GM21723 (cell line): ENCODE measurements at regions not wholly inside any gene's neighbourhood (a gene's known extent, or its start where the extent isn't known, plus 50 kb on each side); places are given as distances from the start of the nearest gene placed in this dataset.

Source experiments
- ATAC-seq: cut with Tn5 transposase; IDR thresholded peaks from one replicate; pipeline ENCODE4 v1.9.1; 2021; ENCODE audit warnings: mild to moderate bottlenecking, moderate library complexity; ENCODE audit not compliant: unreplicated experiment

- ATAC-seq, result no peak
Measured at GRCh38 chrX:45358392-45358791, 157.7 kb upstream of the DIPK2B start.

GRCh38 chrX:45353456-45353855 lies 152.8 kb upstream of the DIPK2B start:
- no peak for ATAC-seq

- no peak for ATAC-seq
Measured at GRCh38 chrX:45352611-45353010, 151.9 kb upstream of the DIPK2B start.

- no peak for ATAC-seq
Measured at GRCh38 chrX:45351478-45351877, 150.8 kb upstream of the DIPK2B start.

DNA sequence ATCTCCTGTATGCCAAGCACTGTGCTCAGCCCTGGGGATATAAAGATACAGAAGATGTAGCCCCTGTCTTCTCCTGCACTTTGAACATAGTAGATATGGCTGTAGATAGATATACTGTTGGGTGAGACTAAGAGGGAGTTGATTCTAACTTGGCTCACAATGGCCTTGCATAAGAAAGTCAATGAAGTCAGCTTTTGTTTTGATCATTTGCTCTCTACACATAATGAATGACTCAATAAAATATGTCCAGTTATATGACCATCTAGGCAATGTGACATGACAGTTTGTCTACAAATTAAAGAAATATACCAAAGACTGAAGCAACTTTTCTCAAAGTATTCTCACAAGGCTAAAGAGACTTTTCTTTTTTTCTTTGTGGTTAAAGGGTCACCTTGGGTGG lies 147.6 kb upstream of the DIPK2B start:
- ATAC-seq, result no peak

DNA sequence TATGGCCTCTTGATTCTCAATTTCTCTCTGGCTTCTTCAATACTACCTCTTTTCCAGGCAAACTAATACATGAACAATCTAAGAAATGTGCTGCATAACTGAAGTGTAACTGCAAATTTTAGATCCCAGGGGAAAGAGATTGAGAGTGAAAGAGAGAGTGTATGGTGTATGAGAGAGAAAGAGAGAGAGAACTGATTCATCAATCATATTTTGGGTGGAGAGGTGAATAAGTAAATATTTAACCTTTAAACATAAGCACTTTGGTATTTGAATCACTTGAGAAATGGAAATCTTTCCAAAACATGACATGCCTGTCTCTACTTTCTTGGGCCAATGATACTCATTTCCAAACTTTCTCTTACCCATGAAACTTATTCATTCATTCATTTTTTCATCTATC lies 147.2 kb upstream of the DIPK2B start:
- ATAC-seq, result no peak

GRCh38 chrX:45344594-45344993 lies 143.9 kb upstream of the DIPK2B start:
- no peak for ATAC-seq

DNA sequence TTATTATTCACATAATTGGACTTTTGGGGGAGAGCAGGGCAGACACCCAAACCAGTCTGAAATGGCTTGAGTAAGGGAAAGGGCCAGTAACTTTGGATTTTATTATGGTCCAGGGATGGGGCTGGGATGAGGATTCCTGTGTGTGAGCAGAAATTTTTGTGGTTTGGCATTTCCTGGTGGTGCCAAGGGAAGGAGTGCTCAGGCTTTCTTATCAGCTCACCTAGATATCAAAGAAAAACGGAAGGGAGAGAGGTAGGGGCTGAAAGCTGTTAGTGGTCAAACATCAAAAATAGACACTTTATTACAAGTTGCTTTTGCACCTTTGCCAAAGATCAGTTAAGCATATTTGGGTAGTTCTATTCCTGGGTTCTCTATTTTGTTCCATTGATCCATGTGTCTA lies 128.5 kb upstream of the DIPK2B start:
- ATAC-seq, result no peak

GRCh38 chrX:45324941-45325340 lies 124.3 kb upstream of the DIPK2B start:
- ATAC-seq, result no peak

- ATAC-seq, result no peak
Measured at GRCh38 chrX:45323387-45323786, 122.7 kb upstream of the DIPK2B start.

- ATAC-seq, result no peak
Measured at GRCh38 chrX:45322820-45323219, 122.1 kb upstream of the DIPK2B start.

DNA sequence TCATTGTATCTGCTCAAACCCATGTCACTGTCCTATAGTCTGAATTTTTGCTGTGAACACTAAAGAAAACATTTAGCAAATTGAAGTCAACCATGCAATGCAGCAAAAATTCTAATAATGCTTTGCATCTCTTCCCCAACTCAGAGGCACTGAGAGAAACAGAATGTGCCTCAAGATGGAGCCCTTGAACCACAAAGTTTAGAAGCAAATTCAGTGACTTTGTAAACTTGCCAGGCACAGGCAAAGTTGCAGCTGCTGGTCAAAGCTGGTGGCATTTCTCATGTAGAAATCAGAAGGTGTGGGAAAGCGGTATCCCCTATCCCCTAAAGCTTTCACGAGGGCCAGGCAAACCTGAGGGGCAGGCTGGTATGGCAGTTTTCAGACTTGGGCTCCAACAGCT lies 121.7 kb upstream of the DIPK2B start:
- ATAC-seq, result no peak

DNA sequence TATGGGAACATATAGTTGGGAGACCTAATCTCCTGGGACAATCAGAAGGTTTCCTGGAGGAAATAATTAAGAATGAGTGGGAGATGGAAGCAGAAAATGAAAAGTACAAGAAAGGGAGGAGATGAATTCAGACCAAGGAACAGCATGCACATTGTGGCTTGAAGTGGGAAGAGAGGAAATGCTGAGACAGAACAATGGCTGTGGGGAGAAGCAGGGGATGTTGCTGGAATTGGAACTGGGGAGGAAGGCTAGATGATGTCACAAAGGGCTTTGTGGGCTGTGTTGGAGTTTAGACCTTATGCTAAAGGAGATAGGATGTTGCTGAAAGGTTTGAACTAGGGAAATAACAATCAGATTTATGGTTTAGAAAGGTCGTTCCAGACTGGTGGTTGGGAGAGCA lies 119.5 kb upstream of the DIPK2B start:
- ATAC-seq, result no peak

- ATAC-seq, result no peak
Measured at GRCh38 chrX:45309801-45310200, 109.1 kb upstream of the DIPK2B start.

- ATAC-seq, result no peak
Measured at GRCh38 chrX:45309096-45309495, 108.4 kb upstream of the DIPK2B start.

- ATAC-seq, result no peak
Measured at GRCh38 chrX:45306794-45307193, 106.1 kb upstream of the DIPK2B start.

GRCh38 chrX:45300638-45301037 lies 100.0 kb upstream of the DIPK2B start:
- ATAC-seq, result no peak

DNA sequence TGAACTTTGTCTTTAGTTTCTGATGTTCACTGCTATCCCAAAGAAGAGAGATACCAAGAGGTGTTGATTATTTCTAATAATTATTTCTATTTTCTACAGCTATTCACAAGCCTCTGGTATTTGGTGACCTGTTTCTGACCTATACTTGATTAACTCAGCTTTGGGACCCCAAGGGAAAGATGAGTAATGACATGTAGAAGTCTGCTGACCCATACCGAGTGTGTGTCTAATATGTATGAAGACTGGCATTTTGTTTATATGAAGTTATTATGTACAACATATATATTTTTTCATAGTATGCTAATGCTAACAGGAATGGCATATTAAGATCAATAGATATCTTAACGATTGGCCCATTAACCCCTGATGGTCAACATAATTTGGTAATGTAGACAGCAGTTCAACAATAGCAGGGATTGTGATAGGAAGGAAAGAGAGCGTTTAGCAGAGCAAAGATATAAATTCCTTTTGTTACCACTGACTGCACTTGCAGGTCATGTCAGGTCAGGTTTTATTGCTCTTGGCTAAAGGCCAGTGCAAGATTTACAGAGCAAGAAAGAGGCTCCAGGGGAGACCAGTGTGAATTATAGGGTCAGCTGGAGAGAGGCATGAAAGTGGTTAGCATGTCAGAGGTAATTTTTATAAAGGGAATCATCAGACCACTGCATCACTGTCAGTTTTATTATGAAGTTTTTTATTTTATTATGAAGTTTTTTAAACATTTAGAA lies 94.7 kb upstream of the DIPK2B start:
- no peak for ATAC-seq

GRCh38 chrX:45274576-45274975 lies 73.9 kb upstream of the DIPK2B start:
- no peak for ATAC-seq

DNA sequence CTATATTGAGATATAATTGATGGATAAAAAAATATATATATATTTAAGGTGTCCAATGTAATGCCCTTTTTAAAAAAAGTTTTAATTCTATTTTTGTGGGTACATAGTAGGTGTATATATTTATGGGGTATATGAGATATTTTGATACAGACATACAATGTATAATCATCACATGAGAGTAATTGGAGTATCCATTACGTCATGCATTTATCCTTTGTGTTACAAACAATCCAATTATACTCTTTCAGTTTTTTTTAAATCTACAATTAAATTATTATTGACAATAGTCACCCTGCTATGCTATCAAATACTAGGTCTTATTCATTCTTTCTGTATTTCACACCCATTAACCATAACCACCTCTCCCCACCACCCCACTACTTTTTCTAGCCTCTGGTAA lies 66.3 kb upstream of the DIPK2B start:
- no peak for ATAC-seq

DNA sequence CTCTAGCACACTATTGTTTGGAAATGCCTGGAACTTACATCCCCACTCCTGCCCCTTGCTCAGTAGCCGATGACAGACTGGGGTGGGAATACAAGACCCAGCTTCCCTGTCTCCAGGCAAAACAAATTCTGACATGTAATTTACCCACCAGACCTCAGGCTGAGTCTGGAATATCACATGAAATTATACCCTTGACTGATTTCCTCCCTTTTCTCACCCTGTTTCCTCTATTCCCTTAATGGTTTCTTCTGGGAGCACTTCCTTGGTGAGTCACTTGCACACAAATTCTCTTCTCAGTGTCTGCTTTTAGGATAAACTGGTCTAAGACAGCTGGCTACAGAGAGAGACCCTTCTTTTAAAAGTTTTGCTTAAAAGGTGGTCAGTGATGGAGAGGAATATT lies 65.8 kb upstream of the DIPK2B start:
- no peak for ATAC-seq

DNA sequence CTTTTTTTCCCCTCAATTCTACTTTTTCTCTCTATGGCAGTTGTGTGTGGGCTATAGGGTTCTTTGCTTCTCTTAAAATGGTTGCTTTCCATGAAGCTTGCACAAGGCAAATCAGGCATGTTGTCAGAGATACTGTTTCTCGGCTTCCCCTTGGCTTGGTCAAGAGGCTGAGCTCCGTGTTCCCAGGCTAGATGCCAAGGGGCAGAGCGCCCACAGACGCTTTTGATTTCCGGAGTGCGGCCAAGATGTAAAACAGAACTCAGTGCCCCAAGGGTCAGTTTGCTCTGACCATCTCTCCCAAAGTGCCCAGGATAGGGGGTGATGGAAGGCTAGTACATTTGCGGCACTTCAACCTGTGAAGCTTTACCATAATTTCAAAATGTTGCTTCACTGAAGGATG lies 64.2 kb upstream of the DIPK2B start:
- no peak for ATAC-seq

DNA sequence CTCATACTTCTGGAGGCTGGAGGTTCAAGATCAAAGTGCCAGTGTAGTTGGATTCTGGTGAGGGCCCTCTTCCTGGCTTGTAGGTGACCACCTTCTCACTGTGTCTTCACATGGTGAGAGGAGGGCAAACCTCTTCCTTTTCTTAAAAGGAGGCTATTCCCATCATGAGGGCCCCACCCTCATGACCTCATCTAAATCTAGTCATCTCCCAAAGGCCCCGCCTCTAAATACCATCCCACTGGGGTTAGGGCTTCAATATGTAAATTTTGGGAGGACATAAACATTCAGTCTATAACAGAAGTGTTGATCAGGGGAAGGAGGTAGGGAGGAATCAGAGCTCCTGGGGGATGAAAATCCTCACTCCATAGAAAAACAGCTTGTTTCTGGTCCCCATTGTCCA lies 60.8 kb upstream of the DIPK2B start:
- ATAC-seq, result no peak
